Stimulated activated CD4-positive, alpha-beta T cell treated with anti-CD3 and anti-CD28 coated beads, Interleukin-4, amount 100 ng/mL, for 4 hours (primary cell): ENCODE measurements at regions not wholly inside any gene's neighbourhood (a gene's known extent, or its start where the extent isn't known, plus 50 kb on each side); places are given as distances from the start of the nearest gene placed in this dataset.

Experiments used
- DNase-seq, 2 experiments: peaks; one replicate each; pipeline ENCODE4 v3.0.0-alpha.2; 2020

DNA sequence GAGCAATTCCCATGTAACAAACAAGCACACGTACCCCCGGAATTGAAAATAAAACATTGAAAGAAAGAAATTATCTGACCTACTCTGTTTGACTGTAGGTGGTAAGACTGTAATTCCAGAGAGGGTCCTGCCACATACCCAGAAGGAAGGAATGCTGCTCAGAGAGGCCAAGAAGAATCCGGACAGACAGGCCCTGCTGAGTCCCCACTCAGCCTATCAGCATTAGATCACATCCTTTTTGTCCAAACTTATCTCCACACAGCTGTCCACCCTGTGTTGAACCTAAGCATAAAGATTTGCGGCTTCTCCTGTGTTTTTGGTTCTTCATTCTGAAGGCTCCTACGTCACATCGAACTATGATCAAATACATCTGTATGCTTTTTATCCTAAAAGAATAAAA is 591.9 kb downstream of the QKI start:
- no peak for DNase-seq

DNA sequence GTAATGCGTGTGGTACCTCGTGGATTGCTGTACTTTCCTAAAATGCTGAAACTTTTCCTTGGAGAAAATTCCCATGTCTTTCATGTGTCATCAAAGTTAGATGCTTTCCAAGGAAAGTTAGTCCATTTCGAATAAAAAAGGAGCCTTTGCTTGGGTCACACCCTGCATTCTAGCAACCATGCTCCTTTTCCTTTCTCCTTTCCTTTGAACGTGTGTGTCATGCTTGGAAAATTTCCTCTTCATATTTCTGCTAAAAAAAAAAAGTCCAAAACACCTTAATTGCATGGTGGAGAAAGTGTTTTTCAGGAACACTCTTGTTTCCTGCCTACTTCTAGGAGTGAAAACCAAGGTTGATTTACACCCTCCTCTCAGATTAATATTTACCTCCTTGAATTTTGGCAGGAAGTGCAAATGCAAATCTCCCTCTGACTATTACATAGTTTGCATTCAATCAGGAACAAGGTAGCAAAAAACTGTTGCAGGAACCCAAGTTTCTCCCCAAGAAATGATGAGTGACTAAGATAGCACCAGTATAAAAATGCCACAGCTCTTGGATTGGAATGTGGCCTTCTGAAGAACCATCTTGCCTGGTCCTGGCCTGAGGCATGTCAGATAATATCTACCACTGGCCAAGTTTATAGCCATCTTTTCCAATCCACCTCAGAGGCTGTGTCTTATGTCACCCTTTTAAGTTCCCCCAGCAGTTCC is 590.6 kb downstream of the QKI start:
- no peak for DNase-seq

DNA sequence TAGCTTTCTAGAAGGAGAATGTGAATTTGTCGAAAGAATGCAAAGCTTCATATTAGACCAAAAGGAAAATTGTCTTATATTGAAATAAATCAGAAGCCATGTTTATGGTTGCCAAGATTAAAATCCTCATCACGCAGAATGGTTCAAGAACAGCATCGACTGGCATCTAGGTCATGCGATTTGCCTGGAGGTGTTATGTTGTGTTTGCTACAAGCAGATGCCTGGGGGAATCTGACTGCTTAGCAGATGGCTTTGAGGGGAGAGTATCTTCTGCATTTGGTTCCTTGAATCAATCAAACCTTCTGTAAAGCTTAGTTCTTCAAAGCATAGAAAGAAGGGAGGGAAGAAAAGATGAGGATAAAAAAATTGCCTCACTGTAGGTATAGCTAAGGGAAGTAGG is 585.8 kb downstream of the QKI start:
- no peak for DNase-seq

DNA sequence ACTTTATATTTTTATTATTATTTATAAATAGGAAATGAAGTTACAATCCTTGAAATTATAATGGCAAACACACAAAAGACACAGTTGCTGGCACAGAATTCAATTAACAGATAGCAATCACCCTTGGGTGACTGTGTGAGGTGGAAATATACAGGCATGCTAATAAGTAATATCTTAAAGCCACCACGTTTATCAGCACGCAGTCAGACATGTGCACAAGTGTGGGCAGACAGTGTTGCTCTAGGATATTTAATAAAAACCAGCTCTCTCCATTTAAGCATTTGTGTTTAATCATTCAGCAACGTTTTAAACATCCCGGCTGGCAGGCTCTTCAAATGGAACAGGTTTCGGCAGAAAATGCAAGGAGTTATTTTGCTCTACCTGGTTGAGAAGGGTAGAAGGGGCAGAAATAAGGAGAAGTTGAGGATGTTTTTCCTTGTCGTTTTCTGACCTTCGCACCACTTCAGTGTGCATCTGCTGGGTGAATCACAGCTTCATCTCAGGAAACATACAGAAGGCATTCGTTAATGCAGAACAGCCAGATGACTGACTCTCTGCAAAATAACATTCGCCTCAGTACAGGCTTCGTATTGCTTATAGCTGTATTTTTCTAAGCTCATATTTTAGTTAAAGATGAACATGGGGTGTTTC is 585.1 kb downstream of the QKI start:
- no peak for DNase-seq

DNA sequence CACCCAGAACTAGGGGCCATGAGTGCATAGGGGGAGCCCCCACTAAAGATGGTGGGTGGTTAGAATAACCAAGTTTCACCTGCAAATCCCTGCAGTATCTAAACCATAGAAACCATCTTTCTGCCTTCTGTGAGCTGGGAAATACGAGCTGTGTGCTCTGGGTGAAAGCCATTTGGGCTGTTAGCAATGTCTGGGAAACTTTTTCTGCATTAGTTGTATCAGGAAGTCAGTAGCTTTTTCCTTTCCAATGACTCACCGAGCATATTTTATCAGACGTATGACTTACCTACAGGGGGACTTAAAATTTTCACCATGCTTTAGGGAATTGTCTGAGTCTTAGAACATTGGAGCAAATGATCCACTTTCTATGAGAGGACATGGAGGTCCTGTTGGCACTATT is 584.0 kb downstream of the QKI start:
- no peak for DNase-seq

DNA sequence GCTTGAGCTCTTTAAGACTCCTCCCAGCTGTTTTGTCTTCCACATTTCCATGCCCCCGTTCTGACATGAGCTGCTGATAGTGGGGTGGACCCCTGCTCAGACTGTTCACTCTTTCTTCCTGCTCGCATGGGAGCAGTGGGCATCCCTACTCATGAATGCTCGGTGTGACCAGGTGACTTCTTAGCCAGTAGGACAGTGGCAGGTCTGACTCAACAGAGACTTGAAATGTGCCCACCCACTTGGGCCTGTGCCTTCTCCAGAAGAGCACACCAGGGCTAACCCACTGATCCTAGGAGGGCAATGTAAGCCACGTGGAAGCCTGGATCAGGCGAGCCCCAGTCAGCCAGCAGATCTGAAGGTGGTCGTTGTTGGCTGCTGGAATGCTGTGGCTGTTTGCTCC is 582.0 kb downstream of the QKI start:
- DNase-seq, result no peak

DNA sequence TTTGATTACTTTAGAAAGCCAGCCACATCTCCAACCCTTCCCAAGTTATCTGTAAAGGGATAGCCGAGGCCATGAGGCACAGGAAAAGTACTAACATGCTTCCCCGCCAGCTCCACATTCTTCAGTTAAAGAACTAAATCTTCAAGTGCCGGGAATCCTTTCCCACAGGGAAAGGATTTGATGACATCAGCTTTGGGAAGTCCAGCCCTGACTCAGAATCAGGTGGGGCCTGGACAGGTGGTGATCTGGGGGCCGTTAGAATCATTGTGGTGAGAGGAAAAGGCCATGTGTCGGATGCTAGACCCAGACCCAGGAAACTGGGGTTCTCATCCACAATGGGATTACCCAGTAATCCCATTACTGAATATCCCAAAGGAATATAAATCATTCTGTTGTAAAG is 580.0 kb downstream of the QKI start:
- DNase-seq, result no peak

DNA sequence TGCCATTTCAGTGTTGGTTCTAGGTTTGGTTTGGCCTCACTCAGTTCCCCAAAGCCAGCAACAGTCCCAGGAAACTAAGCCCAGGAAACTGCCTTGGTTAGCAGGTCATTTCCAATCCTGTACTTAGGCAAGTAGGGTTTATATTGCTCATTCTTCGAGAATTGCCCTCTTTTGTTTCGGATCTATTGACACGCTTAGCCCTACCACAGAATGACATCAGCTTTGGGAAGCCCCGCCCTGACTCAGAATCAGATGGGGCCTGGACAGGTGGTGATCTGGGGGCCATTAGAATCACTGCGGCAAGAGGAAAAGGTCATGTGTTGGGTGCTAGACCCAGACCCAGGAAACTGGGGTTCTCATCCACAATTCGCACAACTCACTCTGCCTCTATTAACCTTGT is 578.2 kb downstream of the QKI start:
- DNase-seq, result no peak

DNA sequence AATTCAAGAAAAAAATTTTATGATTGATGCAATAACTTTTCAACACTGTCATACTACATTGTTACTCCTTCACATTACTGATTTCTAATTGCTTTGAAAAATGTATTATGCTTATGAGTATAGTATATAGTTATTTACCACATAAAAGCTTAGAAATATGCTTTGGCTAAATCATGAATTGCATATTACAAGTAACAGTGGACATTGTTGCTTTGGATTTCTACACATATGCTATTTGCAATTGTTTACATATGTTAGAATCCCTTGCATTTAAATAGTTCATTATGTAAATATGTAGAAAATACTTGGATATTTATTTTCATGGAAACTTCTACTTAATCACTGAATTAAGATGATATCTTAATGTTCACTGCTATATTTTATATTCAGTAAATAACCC is 577.5 kb downstream of the QKI start:
- no peak for DNase-seq

DNA sequence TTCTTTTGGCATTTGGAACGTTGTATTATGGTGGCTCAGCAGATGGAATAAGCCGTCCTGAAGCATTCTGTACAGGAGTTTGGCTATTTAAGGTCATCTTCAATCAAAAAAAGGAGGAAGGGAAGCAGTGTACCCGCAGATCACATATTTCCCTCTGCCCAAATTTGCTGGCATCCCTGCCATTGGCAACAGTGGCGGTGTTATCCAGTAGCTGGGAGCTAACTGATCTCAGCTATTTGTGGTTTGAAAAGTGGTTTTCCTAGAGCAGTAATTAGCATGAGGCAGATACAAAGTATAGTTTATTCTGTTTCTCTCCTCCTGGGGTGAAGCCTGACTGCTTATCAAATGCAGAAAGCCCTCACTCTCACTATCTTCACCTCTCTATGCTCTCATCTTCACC is 576.8 kb downstream of the QKI start:
- no peak for DNase-seq

DNA sequence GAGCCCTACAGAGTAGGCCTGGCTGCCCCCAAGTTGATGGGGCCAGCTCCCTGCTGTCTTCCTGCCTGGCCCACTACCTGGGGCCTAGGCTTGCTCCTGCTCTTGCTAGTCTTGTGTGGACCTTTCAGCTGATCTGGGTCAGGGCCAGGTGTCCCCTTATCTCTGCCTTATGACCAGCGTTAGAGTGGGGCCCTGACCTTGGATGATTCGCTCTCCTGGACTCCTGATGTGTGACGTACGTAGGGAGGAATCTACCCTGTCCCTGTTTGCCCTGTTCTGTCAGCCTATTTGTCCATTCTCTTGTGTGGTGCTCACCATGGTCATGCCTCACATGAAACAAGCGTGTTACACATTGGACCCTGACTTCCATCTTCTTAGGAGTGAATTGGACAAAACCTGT is 571.8 kb downstream of the QKI start:
- no peak for DNase-seq

DNA sequence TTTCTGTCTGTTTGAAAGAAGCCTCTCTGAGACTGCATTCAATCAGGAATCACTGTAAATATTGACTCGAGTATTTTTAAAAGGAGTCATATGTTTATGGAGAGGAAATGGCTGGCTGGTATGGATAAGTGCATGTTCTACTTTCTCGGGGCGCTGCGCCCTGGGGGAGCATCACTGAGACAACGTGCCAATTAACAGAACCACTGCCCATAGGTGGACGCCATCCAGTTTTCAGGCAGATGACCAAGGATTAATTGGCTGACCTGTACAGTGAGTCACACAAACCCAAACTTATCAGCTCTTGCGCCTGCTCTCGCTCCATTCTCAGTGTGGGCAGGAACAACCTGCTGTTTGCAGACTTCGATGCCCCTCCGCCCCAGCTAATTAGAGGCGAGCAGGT is 571.2 kb downstream of the QKI start:
- DNase-seq, result no peak

DNA sequence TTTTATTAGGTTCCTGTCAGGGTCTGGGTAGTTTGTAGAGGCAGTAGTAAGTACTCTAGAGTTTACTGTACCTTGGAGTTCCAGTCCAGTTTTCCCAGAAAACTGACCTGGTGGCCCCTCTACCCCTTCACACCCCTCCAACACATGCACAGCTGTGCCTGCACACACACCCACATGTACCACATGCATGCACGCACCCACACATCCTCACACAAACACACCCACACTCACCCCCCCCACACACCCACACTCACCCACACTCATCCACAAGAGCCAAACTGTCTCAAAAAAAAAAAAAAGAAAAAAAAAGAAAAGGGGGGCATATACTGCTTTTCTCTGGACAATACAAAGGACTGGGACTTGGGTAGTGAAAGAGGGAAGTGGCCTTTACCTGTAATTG is 570.5 kb downstream of the QKI start:
- no peak for DNase-seq

DNA sequence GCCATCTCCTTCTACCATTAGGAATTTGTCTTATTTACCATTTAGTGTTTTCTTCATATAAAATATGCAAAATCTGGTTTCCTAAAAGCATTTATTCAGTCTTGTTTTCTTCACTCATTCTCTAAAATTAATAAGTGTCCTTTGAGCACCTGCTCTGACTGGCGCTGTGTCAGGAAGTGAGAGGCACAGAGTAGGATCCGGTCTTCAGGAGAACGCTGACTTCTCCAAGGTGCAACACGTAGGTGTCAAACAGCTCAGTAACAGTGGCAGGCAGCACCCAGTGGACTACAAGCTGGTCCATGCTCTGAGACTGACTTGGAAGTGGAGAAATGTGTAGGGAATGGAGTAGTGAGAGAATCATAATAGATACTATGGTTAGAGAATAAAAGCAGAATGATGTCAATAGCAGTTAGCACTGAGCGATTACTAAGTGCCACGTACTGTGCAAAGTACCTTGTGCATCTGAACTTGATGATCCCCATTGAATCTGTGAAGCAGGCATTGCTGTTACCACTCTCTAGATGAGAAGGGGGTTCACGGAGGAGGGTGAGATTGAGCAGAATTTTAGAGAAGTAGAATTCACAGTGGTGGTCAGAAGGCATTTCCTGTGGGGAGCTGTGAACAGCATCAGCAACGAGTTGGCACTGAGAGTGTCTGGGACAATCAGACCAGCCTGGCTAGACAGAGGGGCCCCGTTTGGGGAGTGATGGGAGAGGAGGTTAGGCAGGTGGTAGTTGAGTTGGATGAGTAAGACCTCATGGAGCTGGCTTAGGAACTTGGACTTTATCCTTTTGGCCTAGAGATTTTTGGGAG is 569.8 kb downstream of the QKI start:
- no peak for DNase-seq

DNA sequence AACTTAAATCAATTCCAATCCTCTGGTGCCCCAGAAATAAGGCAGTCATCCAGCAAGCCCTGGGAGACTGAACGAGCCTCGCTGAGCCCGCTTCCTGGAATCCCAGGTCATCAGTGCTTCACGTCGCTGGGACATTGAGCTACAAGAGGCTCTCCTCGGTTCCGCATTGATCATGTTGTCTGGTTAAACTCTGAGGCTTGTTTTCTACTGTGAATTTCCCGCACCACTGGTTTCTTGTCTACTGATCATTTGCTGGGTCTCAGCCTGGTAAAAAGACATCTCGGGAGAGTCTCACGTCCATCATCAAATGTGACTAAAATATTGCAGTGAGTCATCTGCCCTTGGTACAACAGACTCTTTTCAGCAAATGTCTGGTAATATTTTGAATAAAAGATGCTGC is 569.2 kb downstream of the QKI start:
- DNase-seq, result no peak

DNA sequence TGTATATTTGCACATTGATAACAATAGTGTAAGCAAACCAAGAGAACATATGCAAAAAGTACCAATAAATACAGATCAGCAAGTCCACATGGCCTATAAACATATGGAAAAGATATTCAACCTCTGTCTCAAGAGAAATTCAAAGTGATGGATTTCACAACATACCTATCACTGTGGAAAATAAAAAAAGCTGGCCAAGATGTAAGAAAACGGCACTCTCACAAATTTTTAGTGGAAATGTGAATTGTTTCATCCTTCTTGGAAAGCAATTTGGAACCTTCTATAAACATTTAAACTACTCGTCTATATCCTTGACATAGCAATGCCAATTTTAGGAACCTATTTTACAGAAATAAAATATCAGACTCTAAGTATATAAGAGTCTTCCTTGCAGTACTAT is 559.8 kb downstream of the QKI start:
- DNase-seq, result no peak

DNA sequence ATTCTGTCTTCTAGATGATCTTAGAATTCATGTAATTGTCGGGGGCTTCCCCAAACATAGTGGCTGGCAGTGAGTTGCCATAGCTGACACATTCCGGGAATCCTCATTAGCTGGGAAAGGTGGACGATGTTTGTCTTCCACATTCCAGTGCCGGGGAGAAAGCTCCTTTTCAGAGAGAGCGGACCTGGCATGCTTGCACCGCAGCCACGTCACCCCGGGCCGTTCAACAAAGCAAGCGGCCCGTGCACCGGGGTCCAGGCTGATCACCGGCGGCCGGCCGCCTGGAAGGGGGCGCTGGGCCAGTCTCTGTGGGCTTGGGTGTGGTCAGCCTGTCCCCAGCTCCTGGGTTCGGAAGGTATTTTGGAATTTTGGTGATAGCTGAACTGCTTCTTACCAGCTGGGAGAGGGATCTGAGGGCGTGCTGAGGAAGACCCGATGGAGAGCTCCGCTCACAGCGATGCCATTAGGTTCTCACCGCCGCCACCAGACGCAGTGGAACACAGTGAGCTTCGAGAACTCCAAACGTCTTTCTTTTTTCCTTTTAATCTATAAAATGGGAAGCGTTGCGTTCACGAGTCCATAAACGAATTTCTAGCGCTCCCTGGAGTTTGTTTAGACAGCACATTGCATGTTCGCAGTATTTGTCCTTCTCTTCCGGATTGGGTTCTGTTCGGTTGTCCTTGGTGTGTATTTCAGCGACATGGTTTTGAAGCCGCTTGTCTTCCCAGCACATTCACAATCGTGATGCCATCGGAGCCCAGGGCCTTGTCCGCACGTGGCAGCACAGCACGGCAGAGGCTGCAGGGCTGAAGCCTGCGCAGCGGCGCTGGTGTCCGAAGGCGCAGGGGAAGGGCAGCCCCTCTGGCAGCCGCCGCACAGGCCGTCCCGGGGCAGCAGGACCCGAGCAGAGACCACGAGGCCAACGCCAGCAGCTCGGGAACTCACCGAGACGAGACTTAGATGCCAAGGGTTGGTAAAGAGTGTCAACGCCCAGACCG is 557.6 kb downstream of the QKI start:
- DNase-seq, result no peak

DNA sequence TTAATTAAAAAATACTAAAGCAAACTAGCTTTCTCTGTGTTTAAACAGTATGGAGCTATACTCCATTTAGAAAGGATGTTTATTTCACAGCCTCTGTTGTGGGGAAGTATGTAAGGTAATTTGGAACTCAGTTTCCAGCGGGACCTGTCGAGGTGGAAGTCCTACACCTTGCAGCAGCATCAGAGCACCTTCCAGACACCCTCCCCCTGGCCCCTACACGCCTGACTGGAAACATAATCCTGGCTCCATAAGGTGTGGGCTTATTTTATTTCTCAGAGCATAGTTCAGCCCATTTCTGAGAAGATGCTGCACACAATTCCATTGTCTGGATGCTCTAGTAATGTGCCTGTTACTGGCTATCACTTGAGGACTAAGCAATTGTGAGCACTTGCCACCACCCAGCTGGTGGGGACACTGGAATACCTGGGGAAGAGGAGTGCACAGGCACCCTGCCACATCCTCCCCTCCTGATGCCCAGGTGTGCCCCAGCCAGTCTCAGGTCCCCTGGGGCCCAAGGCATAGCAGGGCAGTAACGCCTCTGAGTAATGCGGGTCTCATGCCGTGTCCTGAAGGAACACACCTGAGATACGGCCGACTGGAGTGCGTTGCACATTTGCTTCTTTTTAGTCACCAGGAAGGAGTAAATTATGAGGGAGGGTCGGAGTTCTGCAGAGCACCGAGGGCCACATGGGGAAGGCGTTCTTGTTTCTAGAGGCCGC is 556.5 kb downstream of the QKI start:
- DNase-seq, result no peak

DNA sequence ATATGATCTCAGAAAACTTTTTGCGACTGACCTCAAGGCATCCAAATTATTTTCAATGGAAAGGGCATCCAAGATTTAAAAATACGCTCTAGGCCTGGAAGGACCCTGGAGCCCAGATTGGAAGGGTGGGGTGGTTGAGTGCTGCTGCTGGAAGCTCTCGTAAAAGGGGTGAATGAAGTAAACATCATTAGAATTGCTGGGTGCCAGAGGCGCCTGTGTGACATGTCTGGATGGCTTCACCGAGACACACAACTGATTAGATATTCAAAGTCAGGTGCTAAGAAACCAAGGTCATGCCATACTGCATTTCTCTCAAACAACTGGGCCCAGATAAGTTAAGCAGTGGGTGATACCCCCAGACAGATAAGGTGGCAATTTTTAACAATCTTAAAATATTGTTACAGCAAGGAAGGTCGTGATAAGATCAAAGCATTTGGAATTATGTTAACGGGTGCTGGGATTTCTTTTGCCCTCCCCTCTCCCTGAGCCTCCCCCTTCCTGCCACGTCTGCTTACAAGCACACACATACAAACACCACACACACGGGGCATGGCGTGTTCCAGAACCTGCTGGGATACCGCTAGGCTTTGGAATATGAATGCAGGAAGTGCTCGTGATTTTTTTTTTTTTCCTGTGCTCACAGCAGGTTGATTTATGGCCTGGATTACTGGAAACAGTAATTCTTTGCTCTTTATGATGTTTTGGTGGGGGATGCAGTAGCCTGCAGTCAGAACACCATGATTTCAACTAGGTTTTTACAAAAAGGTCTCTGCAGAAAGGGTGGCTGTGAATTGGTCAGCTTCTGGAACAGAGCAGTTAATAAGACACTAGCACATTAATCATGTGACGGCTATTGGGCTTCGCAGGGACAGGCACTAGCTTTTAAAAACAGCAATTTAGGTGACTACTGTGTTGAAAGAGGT is 551.2 kb downstream of the QKI start:
- no peak for DNase-seq

DNA sequence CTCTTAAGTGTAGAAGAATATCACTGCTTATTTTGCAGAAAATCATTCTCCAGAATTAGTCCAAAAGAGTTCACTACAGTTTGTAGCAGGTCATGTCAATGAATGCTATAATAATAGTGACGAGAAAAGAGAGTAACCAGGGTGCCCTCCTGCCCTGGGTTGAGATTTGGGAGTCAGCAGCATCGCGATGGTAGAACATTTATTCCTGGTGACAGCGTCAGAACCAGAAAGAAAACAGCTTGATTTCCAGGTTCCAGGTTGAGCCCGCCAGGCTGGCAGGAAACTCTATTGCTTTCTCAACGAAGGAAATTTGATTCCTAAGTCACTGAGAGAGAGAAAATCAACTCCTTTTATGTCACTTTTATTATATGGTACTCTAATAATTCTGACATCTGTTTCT is 550.3 kb downstream of the QKI start:
- DNase-seq, result no peak
